ENCODE measurements at regions not wholly inside any gene's neighbourhood (a gene's known extent, or its start where the extent isn't known, plus 50 kb on each side); places are given as distances from the start of the nearest gene placed in this dataset.
A peak's percentile ranks its signal among the peaks of the same experiment; 100 is the strongest.
"Not testable (repeated sequence)": the region's sequence is repeated elsewhere in the genome, so short reads cannot be mapped to it uniquely, and the experiment has no call there.

GRCh38 chr2:131425231-131425941 is 50.5 kb upstream of the TUBA3D start:
- H3K4me3 ChIP-seq (ENCODE audit: low read depth, low read length): no peak overlapping the region
- DNase-seq (ENCODE audit: low read depth): no peak

- not testable (repeated sequence) for H3K4me3 ChIP-seq (ENCODE audit: low read depth, low read length); DNase-seq (ENCODE audit: low read depth)
These were observed 51.3 kb upstream of the TUBA3D start for GRCh38 chr2:131424605-131425114.

- not testable (repeated sequence) for DNase-seq (ENCODE audit: low read depth)
These were observed 55.2 kb upstream of the TUBA3D start for GRCh38 chr2:131420751-131421150.

DNA sequence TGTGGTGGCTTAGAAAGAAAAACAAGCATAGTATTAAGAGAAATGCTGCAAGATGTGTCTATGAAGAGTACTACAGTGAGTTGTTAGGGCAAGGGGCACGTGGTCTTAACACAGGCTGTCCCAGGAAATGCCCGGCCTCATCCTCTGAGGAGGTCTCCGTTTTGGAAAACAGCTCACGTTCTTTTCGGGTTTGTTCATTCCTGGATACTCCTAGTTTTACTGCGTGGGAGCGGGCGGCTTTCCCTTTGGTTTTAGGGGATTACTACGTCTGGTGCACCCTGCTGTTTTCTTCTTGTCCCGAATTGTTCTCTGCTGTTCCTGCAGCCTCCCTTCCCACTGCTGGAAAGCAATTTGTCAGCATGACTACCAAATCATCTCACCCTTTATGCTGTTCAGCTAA is 55.5 kb upstream of the RAB6D start:
- H3K4me3 ChIP-seq (ENCODE audit: low read depth, low read length): no peak overlapping the region
- DNase-seq (ENCODE audit: low read depth): peak; percentile 2

More at GRCh38 chr2:131420751-131421150, 55.2 kb upstream of the TUBA3D start:
- not testable (repeated sequence) for H3K4me3 ChIP-seq (ENCODE audit: low read depth, low read length)

GRCh38 chr2:131418625-131419024 is 54.7 kb upstream of the RAB6D start:
- H3K4me3 ChIP-seq (ENCODE audit: low read depth, low read length): no peak overlapping the region
- no peak for DNase-seq (ENCODE audit: low read depth)

- H3K4me3 ChIP-seq (ENCODE audit: low read depth, low read length): no peak overlapping the region
- DNase-seq (ENCODE audit: low read depth): no peak
These were observed 53.9 kb upstream of the RAB6D start for GRCh38 chr2:131417886-131418285.

DNA sequence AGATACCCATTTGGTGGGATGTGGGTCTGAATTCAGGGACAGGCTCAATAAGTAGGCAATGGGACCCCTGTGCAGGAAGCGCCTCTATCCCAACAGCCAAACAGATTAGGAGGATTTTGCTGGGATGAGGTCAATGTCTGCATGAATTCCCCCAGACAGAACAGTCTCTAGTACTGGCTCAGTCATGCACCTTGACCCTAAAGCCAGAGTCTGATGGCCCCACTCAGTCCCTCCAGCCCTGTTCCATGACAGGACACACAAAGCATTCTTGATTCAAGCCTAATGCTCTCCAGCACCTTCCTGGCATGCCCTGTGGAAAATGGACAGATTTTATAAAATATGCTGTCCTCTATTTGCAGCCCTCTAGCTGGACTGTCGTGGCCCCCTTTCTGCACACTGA is 49.8 kb upstream of the RAB6D start:
- DNase-seq (ENCODE audit: low read depth): no peak

More for the DNA sequence above, 49.8 kb upstream of the RAB6D start:
- H3K4me3 ChIP-seq (ENCODE audit: low read depth, low read length): no peak overlapping the region

Measured in skeletal muscle cell (primary cell).